ENCODE measurements at regions not wholly inside any gene's neighbourhood (a gene's known extent, or its start where the extent isn't known, plus 50 kb on each side); places are given as distances from the start of the nearest gene placed in this dataset.

DNA sequence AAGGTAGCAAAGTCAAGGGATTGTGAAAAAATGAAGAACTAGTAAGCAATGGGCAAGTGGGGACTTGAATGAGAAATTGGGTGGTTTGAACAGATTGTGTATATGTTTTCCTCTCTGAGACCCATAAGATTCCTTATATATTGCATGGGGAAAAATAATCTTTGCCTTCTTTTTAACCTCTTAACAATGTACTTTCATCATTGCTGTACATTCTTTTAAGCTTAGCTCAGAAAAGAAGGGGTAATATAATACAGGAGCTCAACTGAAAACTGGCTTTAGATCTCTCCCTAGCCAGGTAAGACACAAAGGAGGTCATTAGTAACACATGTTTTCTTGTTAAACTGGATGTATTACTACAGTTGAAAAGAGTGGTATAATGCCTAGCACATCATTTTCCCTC lies 287.2 kb downstream of the RNF144B start:
- no peak for DNase-seq

DNA sequence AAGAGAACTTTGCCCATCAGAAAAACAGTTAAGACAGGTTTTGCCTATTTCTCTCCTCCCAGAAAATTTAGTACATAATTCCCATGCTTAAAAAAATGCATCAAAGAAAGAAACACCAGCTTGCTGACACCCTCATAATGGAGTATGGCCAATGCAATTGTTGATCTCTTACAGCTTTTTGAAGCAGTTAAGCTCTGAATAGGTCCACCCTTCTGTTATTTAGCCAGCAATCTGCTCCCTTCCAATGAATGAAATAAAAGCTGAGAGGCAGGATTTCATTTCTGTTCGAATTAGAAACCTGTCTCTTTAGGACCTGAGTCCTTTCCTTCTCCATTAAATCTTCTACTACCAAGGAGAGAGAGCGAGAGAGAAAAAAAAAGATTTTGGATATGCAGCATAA lies 288.7 kb downstream of the RNF144B start:
- DNase-seq: no peak

DNA sequence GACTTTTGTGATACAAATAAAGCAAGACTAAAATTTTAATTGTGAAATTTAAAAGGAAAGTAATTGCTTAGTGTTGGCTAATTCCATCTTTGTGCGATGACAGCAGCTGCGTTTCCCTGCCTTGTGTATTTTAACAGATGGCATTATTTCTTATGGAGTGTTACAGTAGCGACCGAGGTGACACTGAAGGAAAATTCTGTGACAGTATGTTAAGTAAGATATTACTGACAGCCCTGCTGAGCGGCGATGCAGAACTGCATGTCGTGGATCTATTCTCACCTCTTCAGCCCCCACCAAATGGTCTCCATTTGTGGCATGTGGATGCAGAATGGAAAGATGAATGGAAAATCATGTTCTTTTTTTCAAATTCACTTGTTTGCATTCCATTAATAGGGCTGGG lies 289.4 kb downstream of the RNF144B start:
- no peak for DNase-seq

DNA sequence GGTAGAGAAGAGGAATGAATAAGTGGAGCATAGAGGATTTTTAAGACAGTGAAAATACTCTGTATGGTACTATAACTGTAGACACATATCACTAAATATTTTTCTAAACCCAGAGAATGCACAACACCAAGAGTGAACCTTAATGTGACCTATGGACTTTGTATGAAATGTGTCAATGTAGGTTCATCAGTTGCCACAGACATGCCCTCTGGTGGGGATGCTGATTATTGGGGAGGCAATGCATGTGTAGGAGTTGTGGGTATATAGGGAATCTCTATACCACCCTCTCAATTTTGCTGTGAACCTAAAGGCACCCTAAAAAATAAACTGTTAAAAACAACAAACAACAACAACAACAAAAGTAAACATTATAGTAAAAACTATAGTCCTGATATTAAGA lies 293.7 kb downstream of the RNF144B start:
- no peak for DNase-seq

DNA sequence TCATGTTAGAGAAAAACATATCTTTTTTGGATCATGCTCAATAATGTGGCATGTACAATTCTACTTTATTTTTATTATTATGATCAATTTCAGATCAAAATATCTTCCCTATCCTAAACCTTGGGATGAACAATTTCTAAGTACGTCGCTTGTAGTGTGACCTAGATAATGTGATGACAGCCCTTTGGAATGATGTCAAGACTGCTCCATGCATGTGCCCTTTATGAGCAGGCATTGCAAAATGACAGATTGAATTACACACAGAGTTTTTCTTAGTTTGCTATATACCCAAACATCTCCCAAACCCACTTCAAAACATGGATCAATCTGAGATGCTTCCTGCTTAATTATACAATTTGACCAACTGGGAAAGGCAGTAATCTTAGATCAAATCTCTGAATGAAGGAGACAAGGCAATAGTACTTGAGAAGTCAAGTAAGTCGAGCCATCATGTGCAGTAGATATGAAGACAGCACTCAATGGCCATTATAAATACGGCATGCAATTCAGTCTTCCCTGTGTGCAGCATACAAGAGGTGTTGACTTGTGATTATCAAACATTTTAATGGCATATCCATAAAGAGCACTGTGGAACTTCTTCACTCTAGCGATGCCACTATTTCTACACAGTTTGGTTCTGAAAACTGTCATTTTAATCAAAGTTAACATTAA lies 294.8 kb downstream of the RNF144B start:
- no peak for DNase-seq

DNA sequence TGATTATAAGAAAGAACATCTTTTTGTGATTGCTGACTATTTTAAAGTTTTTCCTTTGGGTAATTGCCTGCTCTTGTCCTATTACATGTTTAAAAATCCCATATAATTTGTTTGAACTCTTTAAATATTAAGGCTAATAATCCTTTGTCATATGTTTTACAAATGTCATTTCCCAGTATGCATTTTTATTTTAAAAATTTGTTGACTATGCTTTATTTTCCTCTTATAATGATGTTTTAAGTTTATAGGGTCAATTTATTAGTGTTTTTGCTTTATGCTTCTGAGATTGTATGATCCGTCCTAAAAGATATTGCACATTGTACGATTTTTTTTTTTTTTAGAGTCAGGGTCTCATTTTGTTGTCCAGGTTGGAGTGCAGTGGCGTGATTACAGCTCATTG lies 297.2 kb downstream of the RNF144B start:
- no peak for DNase-seq

DNA sequence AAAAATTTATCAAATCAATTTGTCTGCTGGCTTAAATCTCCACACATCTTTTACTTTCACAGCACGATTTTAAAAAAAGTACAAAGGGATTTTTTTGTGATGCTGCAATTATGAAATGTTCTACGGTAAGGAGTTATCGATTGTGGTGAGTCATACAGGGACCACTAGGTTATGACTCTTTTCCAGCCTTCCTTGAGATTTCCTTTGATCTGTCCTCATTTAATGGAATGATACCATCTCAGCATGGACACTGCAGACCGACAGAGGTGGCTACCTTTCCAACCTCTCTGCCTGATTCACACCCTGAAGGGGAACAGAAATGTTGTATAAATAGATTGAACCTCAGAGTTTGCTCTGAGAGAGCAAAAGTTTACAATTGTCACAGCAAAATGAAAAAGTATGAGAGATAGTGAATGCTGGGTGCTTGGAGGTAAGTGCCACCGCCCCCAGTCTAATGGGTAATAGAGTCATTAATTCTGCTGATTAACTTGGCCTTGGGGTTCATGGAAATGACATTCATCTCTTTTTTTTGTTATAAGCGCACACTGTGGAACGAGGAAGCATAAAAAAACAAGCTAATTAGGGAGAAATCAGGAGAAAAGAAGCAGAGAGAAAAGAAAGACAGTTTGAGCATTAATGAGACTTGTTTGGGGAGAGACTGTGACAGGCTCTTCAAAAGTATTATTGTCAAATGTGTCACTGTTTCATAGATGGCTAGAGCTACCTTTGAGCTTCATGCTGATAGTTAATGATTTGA lies 306.0 kb downstream of the RNF144B start:
- no peak for DNase-seq

DNA sequence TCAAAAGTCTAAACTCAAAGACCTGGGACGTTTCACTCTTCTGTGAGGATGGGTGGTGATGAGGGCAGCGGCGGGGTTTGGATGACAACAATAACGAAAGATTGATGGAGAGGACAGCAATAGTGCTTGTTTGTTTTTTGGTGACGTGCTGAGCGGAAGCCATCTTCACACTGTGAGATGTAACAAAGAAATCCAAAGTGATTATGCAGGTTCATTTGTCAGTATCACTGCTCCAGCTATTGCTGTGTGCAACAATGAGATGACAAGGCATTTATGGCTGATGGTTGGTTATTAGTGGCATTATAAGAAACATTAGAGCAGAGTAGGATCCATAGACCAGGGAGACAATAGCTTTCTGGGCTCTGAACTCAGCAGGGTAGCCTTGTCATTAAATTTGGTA lies 306.7 kb downstream of the RNF144B start:
- no peak for DNase-seq

DNA sequence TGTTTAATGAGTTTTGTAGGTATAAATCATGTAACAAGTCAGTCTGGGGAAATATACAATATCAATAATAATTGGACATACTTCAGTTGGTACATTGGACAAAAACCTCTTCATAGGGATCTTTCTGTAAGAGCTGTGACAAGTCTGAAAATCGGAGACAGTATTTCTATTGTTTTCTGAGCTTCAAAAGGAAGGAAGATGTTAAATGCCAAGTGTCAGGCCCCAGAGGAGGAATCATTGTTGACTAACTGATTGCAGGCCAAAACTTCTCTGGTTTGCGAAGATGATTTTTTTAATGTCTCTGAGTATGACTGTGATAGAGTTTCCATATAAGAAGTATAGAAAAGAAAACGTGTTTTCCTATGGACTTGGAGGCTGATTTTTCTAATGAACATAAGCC lies 316.4 kb downstream of the RNF144B start:
- no peak for DNase-seq

DNA sequence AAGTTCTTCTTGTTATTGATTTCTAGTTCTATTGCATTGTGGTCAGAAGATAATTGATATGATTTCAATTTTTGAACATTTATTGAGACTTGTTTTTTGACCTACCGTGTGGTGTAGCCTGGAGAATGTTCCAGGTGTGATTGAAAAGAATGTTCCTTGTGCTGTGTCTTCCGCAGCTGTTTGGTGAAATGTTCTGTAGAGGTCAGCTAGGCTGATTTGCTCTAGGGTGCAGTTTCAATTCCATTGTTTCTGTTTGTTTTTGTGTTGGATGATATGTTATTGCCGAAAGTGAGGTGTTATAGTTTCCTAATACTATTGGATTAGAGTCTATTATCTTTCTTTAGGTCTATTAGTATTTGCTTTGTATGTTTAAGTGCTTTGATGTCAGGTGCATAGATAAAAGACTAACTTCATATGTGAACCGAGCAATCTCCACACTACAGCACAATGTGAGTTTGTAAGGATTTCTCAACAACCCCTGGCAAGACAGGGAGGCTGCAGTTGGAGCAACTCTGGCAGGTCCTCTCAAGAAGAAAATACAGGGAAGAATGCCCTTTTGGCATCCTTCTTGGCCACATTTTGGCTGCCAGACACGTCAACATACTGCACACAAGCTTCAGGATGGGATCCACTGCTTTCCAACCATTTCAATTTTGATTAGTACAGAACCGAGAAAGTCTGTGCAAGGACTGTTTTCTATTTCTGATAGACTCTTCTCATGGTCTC lies 320.7 kb downstream of the RNF144B start:
- DNase-seq: no peak

DNA sequence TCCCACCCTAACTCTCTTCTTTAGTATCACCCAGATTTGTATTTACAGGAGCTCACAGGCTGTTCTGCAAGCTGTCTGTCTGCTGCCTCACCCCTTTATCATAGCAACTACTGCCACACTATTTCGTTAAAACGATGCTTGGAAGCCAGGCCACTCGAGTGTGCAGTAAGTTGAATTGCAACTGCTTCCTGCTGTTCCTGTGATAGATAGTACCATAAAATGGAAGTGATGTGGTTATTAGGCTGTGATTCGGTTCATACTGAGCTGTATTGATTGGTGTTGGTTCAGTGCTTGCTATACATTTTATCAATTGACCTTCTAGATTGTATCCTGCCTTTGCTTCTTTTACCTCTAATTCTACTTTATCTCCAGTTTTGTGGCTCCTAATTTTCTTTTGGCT lies 325.4 kb downstream of the RNF144B start:
- no peak for DNase-seq

DNA sequence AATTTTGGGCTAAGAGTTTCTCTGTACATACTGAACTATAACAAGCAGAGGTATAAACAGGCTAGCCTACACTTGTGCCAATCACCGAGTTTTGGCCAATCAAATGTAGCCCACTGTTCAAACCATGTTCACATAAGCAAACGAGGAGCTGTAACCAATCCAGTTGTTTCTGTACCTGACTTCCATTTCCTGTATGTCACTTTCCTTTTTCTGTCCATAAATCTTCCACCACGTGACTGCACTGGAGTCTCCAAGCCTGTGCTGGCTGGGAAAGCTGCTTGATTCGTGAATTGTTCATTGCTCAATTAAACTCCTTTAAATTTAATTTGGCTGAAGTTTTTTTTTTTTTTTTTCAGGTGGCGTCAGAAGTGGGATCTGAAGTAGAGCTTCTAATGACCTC lies 332.9 kb downstream of the RNF144B start:
- no peak for DNase-seq

DNA sequence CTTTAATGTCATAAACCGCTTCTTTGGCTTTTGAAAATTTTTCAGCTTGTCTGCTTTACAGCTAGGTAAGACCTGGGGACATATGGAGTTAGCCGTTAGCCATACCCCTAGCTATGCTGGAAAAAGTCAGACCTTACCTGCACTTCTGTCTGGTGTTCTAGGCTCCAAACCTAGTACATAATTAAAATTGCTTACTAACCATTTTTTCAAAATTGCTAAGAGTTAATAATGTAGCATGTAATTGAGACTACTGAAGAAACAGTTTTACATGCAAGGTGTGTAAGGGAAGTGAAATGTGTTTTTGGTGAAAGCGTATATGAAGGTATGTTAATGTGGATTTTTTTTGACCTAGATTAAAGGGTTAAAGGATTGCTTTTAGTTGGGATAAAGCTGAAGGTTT lies 336.9 kb downstream of the RNF144B start:
- no peak for DNase-seq

DNA sequence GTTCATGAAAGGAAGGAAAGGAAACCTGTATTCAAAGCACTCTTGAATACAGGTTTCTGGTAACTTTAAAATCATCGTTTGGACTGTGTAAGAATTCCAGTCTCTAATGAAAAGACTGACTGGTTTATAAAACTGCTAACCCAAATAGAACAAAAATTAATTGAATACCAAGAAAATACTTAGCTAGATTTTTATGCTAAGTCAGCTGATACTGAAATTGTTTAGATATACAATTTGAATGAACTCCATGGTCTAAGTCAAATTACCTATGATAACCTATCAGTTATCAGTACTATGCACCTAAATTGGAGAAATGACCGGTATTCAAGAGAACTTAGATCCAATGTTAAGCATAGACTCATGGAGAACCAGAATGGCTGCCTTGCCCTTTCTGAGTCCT lies 338.3 kb downstream of the RNF144B start:
- no peak for DNase-seq

DNA sequence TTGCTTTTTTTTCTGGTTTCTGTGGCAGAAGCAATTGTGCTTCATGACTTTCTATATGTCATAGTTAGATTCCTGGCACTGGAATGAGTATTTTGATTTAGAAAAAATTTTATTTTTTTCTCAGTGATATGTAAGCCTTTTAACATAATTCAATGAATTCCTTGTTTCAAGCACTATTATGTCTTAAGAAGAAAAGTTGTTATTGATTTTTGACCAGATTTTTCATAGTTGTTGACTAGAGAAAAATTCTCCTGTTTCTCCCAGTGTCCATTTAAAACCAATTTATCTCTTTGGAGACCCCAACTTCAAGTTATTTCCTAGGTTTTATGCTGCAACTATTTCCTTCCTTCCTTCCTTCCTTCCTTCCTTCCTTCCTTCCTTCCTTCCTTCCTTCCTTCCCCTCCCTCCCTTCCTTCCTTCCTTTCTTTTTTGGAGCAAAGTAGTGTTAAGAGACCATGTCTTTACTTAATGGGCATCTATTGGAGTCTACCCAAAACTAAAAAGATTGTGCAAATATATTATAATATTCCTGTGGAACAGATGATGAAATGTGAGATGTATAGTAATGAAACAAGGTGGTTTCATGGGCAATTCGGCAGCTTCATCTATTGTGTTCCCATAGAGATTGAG lies 346.9 kb downstream of the RNF144B start:
- DNase-seq: no peak

DNA sequence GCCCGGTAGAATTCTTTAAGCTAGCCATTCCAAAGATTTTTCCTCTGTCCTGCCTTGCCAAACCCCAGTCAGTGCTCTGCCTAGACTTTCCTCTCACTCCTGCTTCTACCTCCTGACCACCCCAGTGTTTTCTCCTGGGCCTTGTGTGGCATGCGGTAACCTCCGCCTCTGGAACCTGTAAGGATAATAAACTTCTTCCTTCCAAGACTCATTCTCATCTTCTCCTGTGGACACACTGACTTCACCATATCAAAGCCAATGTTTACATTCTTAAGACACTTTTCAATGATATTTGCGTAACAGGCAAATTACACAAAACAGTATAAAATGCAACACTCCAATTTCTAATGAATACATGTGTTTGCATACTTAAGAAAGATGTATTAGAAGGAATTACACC lies 354.6 kb downstream of the RNF144B start:
- DNase-seq: no peak

DNA sequence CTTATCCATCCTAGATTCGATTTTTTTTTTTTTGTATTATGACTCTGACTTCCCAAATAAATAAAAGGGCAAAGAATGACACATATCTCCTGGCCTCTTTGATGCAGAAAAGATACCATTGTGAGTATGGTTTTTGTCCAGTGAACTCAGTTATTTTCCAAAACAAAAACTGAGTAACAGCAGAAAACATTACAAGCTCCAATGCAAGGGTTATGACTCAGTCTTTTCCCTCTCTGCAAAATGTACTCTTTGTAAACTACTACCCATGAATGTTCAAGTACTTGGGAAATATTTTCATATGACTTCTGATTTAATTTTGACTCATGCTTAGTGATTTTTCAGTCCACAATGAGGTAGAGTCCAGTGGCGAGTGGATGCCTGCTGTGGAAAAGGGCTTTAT lies 355.3 kb downstream of the RNF144B start:
- DNase-seq: no peak

DNA sequence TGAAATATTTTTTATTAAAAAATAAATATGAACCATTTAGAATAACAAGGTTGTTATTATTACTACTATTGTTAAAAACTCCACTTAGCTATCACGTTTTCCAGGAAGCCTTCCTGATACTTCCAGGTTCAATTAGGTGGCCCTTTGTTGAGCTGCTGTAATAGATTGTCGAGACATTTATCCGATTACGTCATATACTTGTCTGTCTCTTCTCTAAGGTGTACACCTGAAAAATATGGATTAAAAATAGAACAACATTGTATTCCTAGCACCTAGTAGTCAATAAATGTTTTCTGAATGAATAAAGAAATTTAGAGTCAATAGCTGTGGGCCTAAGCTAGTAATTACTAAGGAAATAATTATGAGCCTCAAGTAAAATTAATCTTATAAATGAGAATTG lies 359.6 kb downstream of the RNF144B start:
- DNase-seq: no peak

DNA sequence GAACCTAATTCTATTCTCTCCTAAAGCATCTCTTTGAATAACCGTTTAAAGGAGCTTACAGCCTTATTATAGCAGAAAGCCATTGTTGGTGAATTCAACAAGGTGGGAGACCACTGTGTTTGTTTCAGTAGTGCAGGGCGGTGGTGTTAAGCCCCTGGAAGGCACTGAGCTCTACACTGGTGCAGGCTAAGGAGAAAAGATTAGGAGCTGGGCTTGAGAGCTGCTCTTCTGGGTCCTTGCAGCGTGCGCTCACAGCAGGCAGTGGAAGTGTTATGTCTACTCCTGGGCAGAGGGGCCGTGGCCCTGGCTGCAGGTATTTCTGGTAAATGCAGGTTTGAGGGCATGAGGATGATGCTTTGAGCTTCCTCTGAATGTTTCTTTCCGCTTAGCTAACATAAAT lies 361.2 kb downstream of the RNF144B start:
- DNase-seq: no peak

DNA sequence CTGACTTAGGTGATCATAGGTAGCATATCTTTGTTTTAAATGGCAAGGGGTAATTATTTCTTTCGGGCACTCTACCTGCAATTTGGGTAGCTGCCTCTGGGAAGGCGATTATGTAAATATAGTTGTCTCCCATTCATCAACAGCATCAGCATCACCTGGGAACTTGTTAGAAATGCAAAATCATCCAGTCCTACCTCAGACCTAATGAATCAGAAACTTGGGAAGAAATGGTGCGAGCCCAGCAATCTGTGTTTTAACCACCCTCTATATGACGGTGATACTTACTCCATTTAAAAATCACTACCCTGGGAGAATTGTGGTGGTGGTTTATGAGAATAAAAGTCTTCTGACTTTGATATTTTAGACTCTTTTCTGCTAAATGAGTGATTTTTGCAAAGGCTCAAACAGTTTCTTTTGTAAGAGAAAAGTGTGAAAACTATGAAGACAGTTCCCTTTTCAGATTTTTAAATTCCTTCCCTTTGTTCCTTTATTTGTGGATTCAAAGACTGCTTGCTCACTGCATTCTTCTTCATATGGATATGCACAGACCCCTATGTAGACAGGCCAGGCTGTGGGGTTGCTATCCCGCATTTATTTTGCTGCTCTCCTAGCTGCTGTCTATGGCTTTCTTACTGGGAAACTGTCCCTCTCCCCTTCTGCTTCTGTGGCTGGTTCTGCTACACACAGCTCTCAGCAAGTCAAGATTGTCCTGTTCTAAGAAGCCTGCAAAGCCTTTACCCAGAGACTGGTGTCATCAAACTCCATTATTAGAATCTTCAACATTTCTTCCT lies 365.3 kb downstream of the RNF144B start:
- no peak for DNase-seq

DNA sequence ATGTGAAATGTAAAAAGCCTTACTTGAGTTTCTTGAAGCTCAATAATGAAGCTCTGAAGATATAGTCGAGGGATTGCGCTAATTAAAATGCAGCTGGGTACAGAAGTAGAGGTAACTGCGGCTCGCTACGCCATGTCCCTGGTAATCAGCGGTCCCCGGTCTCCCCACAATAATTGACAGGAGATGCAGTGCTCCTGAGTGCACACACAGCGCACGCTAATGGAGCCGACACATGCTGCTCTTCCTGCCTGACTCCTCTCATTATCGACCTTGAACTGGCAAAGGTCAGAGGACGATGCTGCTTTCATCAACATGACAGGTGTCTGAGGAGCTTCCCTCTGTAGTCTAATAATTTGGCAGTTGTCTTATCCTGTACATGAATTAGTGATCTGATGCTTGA lies 365.9 kb downstream of the RNF144B start:
- DNase-seq: no peak

DNA sequence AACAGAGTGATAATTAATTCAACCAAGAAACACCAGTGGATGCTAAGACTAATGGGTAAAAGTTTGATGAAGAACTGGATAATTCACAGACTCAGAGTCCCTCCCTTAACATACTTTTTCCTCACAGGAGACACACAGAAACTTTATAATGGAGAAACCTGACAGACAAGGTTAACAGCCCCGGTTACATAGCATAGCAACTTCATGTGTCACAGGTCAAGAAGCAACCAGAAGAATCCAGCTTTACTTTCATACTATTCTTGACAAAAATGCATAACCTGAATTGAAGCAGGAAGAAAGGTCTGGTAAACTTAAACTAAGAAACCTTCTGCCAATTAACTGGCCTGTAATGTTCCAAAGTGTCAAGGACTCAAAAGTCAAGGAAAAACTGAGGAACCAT lies 375.9 kb downstream of the RNF144B start:
- no peak for DNase-seq

All from renal pelvis (tissue), 1 donor.